ENCODE measurements at regions not wholly inside any gene's neighbourhood (a gene's known extent, or its start where the extent isn't known, plus 50 kb on each side); places are given as distances from the start of the nearest gene placed in this dataset.

- DNase-seq = no peak
- H3K9ac ChIP-seq (ENCODE audit: low read length) = no peak overlapping the region
- no peak overlapping the region for H2BK120ac ChIP-seq (ENCODE audit: low read depth, low read length)
- no peak overlapping the region for H3K4ac ChIP-seq (ENCODE audit: low read depth in 1 of 2, low read length in 2 of 2)
- H2BK15ac ChIP-seq (ENCODE audit: low read depth, poor library complexity, severe bottlenecking) = no peak overlapping the region
- WGBS = 90% methylated on average over 1 of the region's 1 CpG
- H4K91ac ChIP-seq (ENCODE audit: low read length) = no peak overlapping the region
- H2BK5ac ChIP-seq (ENCODE audit: low read depth, low read length, poor library complexity, severe bottlenecking) = no peak overlapping the region
- no peak overlapping the region for H3K18ac ChIP-seq (ENCODE audit: low read depth in 1 of 2, low read length in 2 of 2)
- H2AFZ ChIP-seq (ENCODE audit: low read depth, low read length) = no peak overlapping the region
- H3K23ac ChIP-seq (ENCODE audit: low read length in 2 of 2) = no peak overlapping the region
- H3K4me3 ChIP-seq (ENCODE audit: insufficient read depth in 1 of 2, low read depth in 1 of 2, low read length in 2 of 2) = no peak overlapping the region
- H2AK5ac ChIP-seq (ENCODE audit: low read length, severe bottlenecking) = no peak overlapping the region
- H3K36me3 ChIP-seq (ENCODE audit: control insufficient read depth in 1 of 2, insufficient read depth in 2 of 2, low read depth in 1 of 2, low read length in 2 of 2) = no peaks in the 10 kb centered on the region
- no peak overlapping the region for H3K14ac ChIP-seq (ENCODE audit: low read length in 2 of 2)
- H3K27ac ChIP-seq (ENCODE audit: low read length, poor library complexity, severe bottlenecking) = no peak overlapping the region
- H3K27me3 ChIP-seq (ENCODE audit: control insufficient read depth in 1 of 2, insufficient read depth in 1 of 2, low read length in 2 of 2) = no peaks in the 10 kb centered on the region
- no peaks in the 10 kb centered on the region for H3K4me1 ChIP-seq (ENCODE audit: control insufficient read depth, insufficient read depth, low read depth, low read length)
- no peak overlapping the region for H2BK12ac ChIP-seq (ENCODE audit: low read length in 2 of 2)
- no peak overlapping the region for H3K4me2 ChIP-seq (ENCODE audit: low read length, poor library complexity, severe bottlenecking)
- no peak overlapping the region for H4K8ac ChIP-seq (ENCODE audit: low read length)
- H3K9me3 ChIP-seq (ENCODE audit: control insufficient read depth, low read length) = no peaks in the 10 kb centered on the region
- no peaks in the 10 kb centered on the region for H3K79me1 ChIP-seq (replicated peaks; ENCODE audit: low read length, poor library complexity, severe bottlenecking)
Observed at GRCh38 chr7:131211500-131211899, 116.2 kb upstream of the MKLN1 start.

GRCh38 chr7:131212114-131212513 lies 115.6 kb upstream of the MKLN1 start:
- Histone ChIP-seq H3K18ac (ENCODE audit: low read depth in 1 of 2, low read length in 2 of 2) (no peak overlapping the region), H3K79me1 (replicated peaks; ENCODE audit: low read length, poor library complexity, severe bottlenecking) (no peaks in the 10 kb centered on the region), H3K4me1 (ENCODE audit: control insufficient read depth, insufficient read depth, low read depth, low read length) (no peaks in the 10 kb centered on the region), H2BK5ac (ENCODE audit: low read depth, low read length, poor library complexity, severe bottlenecking) (no peak overlapping the region), H4K8ac (ENCODE audit: low read length) (no peak overlapping the region), H2BK15ac (ENCODE audit: low read depth, poor library complexity, severe bottlenecking) (no peak overlapping the region), H3K27me3 (ENCODE audit: control insufficient read depth in 1 of 2, insufficient read depth in 1 of 2, low read length in 2 of 2) (no peaks in the 10 kb centered on the region), H3K4me2 (ENCODE audit: low read length, poor library complexity, severe bottlenecking) (no peak overlapping the region), H2BK12ac (ENCODE audit: low read length in 2 of 2) (no peak overlapping the region), H3K27ac (ENCODE audit: low read length, poor library complexity, severe bottlenecking) (no peak overlapping the region), H3K4me3 (ENCODE audit: insufficient read depth in 1 of 2, low read depth in 1 of 2, low read length in 2 of 2) (no peak overlapping the region), H3K23ac (ENCODE audit: low read length in 2 of 2) (no peak overlapping the region), H3K36me3 (ENCODE audit: control insufficient read depth in 1 of 2, insufficient read depth in 2 of 2, low read depth in 1 of 2, low read length in 2 of 2) (no peaks in the 10 kb centered on the region), H3K9ac (ENCODE audit: low read length) (no peak overlapping the region), H2AK5ac (ENCODE audit: low read length, severe bottlenecking) (no peak overlapping the region), H3K9me3 (ENCODE audit: control insufficient read depth, low read length) (no peaks in the 10 kb centered on the region), H2BK120ac (ENCODE audit: low read depth, low read length) (no peak overlapping the region), H2AFZ (ENCODE audit: low read depth, low read length) (no peak overlapping the region), H3K14ac (ENCODE audit: low read length in 2 of 2) (no peak overlapping the region), H4K91ac (ENCODE audit: low read length) (no peak overlapping the region), H3K4ac (ENCODE audit: low read depth in 1 of 2, low read length in 2 of 2) (no peak overlapping the region)
- DNase-seq = peak; percentile 43

GRCh38 chr7:131218727-131219128 lies 108.9 kb upstream of the MKLN1 start:
- Histone ChIP-seq H3K4me2 (ENCODE audit: low read length, poor library complexity, severe bottlenecking) (no peak overlapping the region), H2AFZ (ENCODE audit: low read depth, low read length) (no peak overlapping the region), H3K9me3 (ENCODE audit: control insufficient read depth, low read length) (no peaks in the 10 kb centered on the region), H3K27ac (ENCODE audit: low read length, poor library complexity, severe bottlenecking) (no peak overlapping the region), H3K23ac (ENCODE audit: low read length in 2 of 2) (no peak overlapping the region), H3K18ac (ENCODE audit: low read depth in 1 of 2, low read length in 2 of 2) (no peak overlapping the region), H2BK120ac (ENCODE audit: low read depth, low read length) (no peak overlapping the region), H4K91ac (ENCODE audit: low read length) (no peak overlapping the region), H2BK5ac (ENCODE audit: low read depth, low read length, poor library complexity, severe bottlenecking) (no peak overlapping the region), H3K4ac (ENCODE audit: low read depth in 1 of 2, low read length in 2 of 2) (no peak overlapping the region), H3K4me3 (ENCODE audit: insufficient read depth in 1 of 2, low read depth in 1 of 2, low read length in 2 of 2) (no peak overlapping the region), H3K14ac (ENCODE audit: low read length in 2 of 2) (no peak overlapping the region), H2AK5ac (ENCODE audit: low read length, severe bottlenecking) (no peak overlapping the region), H3K9ac (ENCODE audit: low read length) (no peak overlapping the region), H3K4me1 (ENCODE audit: control insufficient read depth, insufficient read depth, low read depth, low read length) (no peaks in the 10 kb centered on the region), H3K36me3 (ENCODE audit: control insufficient read depth in 1 of 2, insufficient read depth in 2 of 2, low read depth in 1 of 2, low read length in 2 of 2) (no peaks in the 10 kb centered on the region), H2BK12ac (ENCODE audit: low read length in 2 of 2) (no peak overlapping the region), H4K8ac (ENCODE audit: low read length) (no peak overlapping the region), H2BK15ac (ENCODE audit: low read depth, poor library complexity, severe bottlenecking) (no peak overlapping the region), H3K79me1 (replicated peaks; ENCODE audit: low read length, poor library complexity, severe bottlenecking) (peaks cover 2% of the 10 kb centered on the region), H3K27me3 (ENCODE audit: control insufficient read depth in 1 of 2, insufficient read depth in 1 of 2, low read length in 2 of 2) (no peaks in the 10 kb centered on the region)
- WGBS = 24% methylated on average over 2 of the region's 3 CpGs
- DNase-seq = peak; percentile 26

- H3K36me3 ChIP-seq (ENCODE audit: control insufficient read depth in 1 of 2, insufficient read depth in 2 of 2, low read depth in 1 of 2, low read length in 2 of 2) = no peaks in the 10 kb centered on the region
- WGBS = 83% methylated on average over 7 of the region's 8 CpGs
Observed at GRCh38 chr7:131219312-131220041, 108.2 kb upstream of the MKLN1 start.

More at GRCh38 chr7:131219312-131220041, 108.2 kb upstream of the MKLN1 start:
- peaks cover 2% of the 10 kb centered on the region for H3K79me1 ChIP-seq (replicated peaks; ENCODE audit: low read length, poor library complexity, severe bottlenecking)
- H4K8ac ChIP-seq (ENCODE audit: low read length) = no peak overlapping the region
- H3K18ac ChIP-seq (ENCODE audit: low read depth in 1 of 2, low read length in 2 of 2) = no peak overlapping the region
- no peak overlapping the region for H3K14ac ChIP-seq (ENCODE audit: low read length in 2 of 2)
- H3K4me1 ChIP-seq (ENCODE audit: control insufficient read depth, insufficient read depth, low read depth, low read length) = no peaks in the 10 kb centered on the region
- no peak overlapping the region for H3K27ac ChIP-seq (ENCODE audit: low read length, poor library complexity, severe bottlenecking)
- H3K9ac ChIP-seq (ENCODE audit: low read length) = no peak overlapping the region
- no peak overlapping the region for H3K4ac ChIP-seq (ENCODE audit: low read depth in 1 of 2, low read length in 2 of 2)
- H2BK15ac ChIP-seq (ENCODE audit: low read depth, poor library complexity, severe bottlenecking) = no peak overlapping the region
- no peak overlapping the region for H2BK12ac ChIP-seq (ENCODE audit: low read length in 2 of 2)
- H3K4me3 ChIP-seq (ENCODE audit: insufficient read depth in 1 of 2, low read depth in 1 of 2, low read length in 2 of 2) = no peak overlapping the region
- H4K91ac ChIP-seq (ENCODE audit: low read length) = no peak overlapping the region
- no peak overlapping the region for H2BK5ac ChIP-seq (ENCODE audit: low read depth, low read length, poor library complexity, severe bottlenecking)
- H3K23ac ChIP-seq (ENCODE audit: low read length in 2 of 2) = no peak overlapping the region
- no peaks in the 10 kb centered on the region for H3K9me3 ChIP-seq (ENCODE audit: control insufficient read depth, low read length)
- no peak for DNase-seq
- no peak overlapping the region for H2BK120ac ChIP-seq (ENCODE audit: low read depth, low read length)
- no peak overlapping the region for H2AK5ac ChIP-seq (ENCODE audit: low read length, severe bottlenecking)
- H3K4me2 ChIP-seq (ENCODE audit: low read length, poor library complexity, severe bottlenecking) = no peak overlapping the region
- no peak overlapping the region for H2AFZ ChIP-seq (ENCODE audit: low read depth, low read length)
- H3K27me3 ChIP-seq (ENCODE audit: control insufficient read depth in 1 of 2, insufficient read depth in 1 of 2, low read length in 2 of 2) = no peaks in the 10 kb centered on the region

Measured in mesenchymal stem cell (in vitro differentiated cells and primary cell).